NB4 (cell line): ENCODE measurements at regions not wholly inside any gene's neighbourhood (a gene's known extent, or its start where the extent isn't known, plus 50 kb on each side); places are given as distances from the start of the nearest gene placed in this dataset.

ENCODE experiments used
- DNase-seq: peaks from one replicate; pipeline ENCODE4 v3.0.0; 2010; ENCODE audit warnings: low read depth
- H3K4me3 ChIP-seq: one replicate; pipeline ENCODE4 v1.5.1; 2011; ENCODE audit warnings: mild to moderate bottlenecking, low read depth, low read length, moderate library complexity
- CTCF ChIP-seq: IDR thresholded peaks from one replicate; pipeline ENCODE4 v1.5.1; 2012; ENCODE audit warnings: low read depth, low read length
- MAX ChIP-seq: IDR thresholded peaks from 2 replicates; pipeline ENCODE4 v1.6.1; 2011; ENCODE audit warnings: low read depth, low read length
- MYC ChIP-seq: IDR thresholded peaks from 2 replicates; pipeline ENCODE4 v1.6.1; 2011; ENCODE audit warnings: low read depth, low read length
- POLR2A ChIP-seq: IDR thresholded peaks from 2 replicates; pipeline ENCODE4 v1.6.1; 2011; ENCODE audit warnings: mild to moderate bottlenecking; ENCODE audit not compliant: insufficient read length; ENCODE audit errors: extremely low read depth

GRCh38 chr6:102581378-102582124, 1188.0 kb downstream of the GRIK2 start:
- TF ChIP-seq CTCF (no peak), MYC (no peak), POLR2A (no peak), MAX (no peak)
- no peak for DNase-seq
- H3K4me3 ChIP-seq, result no peak overlapping the region

- DNase-seq, result no peak
- TF ChIP-seq POLR2A, result no peak
- TF ChIP-seq MAX, result no peak
- TF ChIP-seq CTCF, result no peak
- TF ChIP-seq MYC, result no peak
- no peak overlapping the region for H3K4me3 ChIP-seq
Observed at GRCh38 chr6:102571236-102571908, 1177.9 kb downstream of the GRIK2 start.

GRCh38 chr6:102562713-102563112, 1169.2 kb downstream of the GRIK2 start:
- H3K4me3 ChIP-seq, result no peak overlapping the region
- no peak for TF ChIP-seq CTCF
- TF ChIP-seq POLR2A, result no peak
- no peak for TF ChIP-seq MYC
- TF ChIP-seq MAX, result no peak
- no peak for DNase-seq

- H3K4me3 ChIP-seq, result no peak overlapping the region
- DNase-seq, result no peak
- no peak for TF ChIP-seq CTCF
- TF ChIP-seq POLR2A, result no peak
- no peak for TF ChIP-seq MAX
- TF ChIP-seq MYC, result no peak
Observed at GRCh38 chr6:102553214-102553613, 1159.7 kb downstream of the GRIK2 start.

GRCh38 chr6:102549221-102549874, 1155.8 kb downstream of the GRIK2 start:
- no peak overlapping the region for H3K4me3 ChIP-seq
- DNase-seq, result no peak
- TF ChIP-seq CTCF (no peak), MYC (no peak)
